Type B pancreatic cell (in vitro differentiated cells): ENCODE measurements at regions not wholly inside any gene's neighbourhood (a gene's known extent, or its start where the extent isn't known, plus 50 kb on each side); places are given as distances from the start of the nearest gene placed in this dataset.

Experiments used
- DNase-seq: peaks from one replicate; pipeline ENCODE4 v3.0.0; 2021; ENCODE audit warnings: mixed read lengths; ENCODE audit not compliant: unreplicated experiment; ENCODE audit errors: extremely low spot score
- H3K27ac Mint-ChIP-seq: 2 replicates; pipeline ENCODE4 v1.8.0; 2021; ENCODE audit warnings: mild to moderate bottlenecking, mixed read lengths
- H3K27me3 Mint-ChIP-seq: 2 replicates; pipeline ENCODE4 v1.8.0; 2021; ENCODE audit warnings: mixed read lengths
- H3K36me3 Mint-ChIP-seq: 2 replicates; pipeline ENCODE4 v1.8.0; 2021; ENCODE audit warnings: mixed read lengths
- H3K4me1 Mint-ChIP-seq: one replicate; pipeline ENCODE4 v1.8.0; 2021; ENCODE audit warnings: mixed read lengths; ENCODE audit not compliant: unreplicated experiment
- H3K4me3 Mint-ChIP-seq: 2 replicates; pipeline ENCODE4 v1.8.0; 2021; ENCODE audit warnings: mild to moderate bottlenecking, mixed read lengths
- H3K9me3 Mint-ChIP-seq: 2 replicates; pipeline ENCODE4 v1.8.0; 2021; ENCODE audit warnings: mixed read lengths
- TF ChIP-seq, protein P1 (sequence below): fragments of 200-600 bp; sonication (generic); conservative IDR thresholded peaks from 2 replicates; pipeline ENCODE4 v1.5.0; 2021; ENCODE audit warnings: antibody characterized with exemption, mild to moderate bottlenecking

DNA sequence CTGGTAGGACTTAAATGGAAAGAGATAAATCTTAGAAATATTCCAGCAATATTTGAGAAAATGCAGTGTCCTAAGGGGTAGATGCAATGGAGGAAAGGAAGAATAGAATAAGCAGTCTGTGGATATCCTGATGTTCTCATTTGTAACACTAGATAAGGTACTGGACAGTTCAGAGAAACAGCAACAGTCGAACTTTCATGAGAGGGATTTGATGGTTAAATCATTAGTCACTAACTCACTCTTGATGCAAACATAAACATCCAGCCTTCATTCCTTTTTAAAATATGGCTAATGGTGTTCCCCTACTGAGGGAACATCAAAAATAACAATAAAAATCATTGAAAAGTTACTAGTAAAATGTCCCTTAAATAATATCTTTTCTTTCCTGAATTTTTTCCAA, 211.4 kb upstream of the SLC39A10 start:
- H3K4me1 Mint-ChIP-seq: peaks cover 4% of the 10 kb centered on the region
- H3K4me3 Mint-ChIP-seq: no peak overlapping the region
- TF ChIP-seq, protein P1, sequence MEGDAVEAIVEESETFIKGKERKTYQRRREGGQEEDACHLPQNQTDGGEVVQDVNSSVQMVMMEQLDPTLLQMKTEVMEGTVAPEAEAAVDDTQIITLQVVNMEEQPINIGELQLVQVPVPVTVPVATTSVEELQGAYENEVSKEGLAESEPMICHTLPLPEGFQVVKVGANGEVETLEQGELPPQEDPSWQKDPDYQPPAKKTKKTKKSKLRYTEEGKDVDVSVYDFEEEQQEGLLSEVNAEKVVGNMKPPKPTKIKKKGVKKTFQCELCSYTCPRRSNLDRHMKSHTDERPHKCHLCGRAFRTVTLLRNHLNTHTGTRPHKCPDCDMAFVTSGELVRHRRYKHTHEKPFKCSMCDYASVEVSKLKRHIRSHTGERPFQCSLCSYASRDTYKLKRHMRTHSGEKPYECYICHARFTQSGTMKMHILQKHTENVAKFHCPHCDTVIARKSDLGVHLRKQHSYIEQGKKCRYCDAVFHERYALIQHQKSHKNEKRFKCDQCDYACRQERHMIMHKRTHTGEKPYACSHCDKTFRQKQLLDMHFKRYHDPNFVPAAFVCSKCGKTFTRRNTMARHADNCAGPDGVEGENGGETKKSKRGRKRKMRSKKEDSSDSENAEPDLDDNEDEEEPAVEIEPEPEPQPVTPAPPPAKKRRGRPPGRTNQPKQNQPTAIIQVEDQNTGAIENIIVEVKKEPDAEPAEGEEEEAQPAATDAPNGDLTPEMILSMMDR: no peak
- H3K27ac Mint-ChIP-seq: no peak overlapping the region
- DNase-seq: no peak
- H3K9me3 Mint-ChIP-seq: peaks cover 7% of the 10 kb centered on the region
- H3K27me3 Mint-ChIP-seq: no peaks in the 10 kb centered on the region
- H3K36me3 Mint-ChIP-seq: no peaks in the 10 kb centered on the region

GRCh38 chr2:195443926-195444325, 213.1 kb upstream of the SLC39A10 start:
- DNase-seq: no peak
- H3K9me3 Mint-ChIP-seq: peaks cover 7% of the 10 kb centered on the region
- H3K4me3 Mint-ChIP-seq: no peak overlapping the region
- no peaks in the 10 kb centered on the region for H3K27me3 Mint-ChIP-seq
- H3K27ac Mint-ChIP-seq: no peak overlapping the region
- no peaks in the 10 kb centered on the region for H3K4me1 Mint-ChIP-seq
- no peaks in the 10 kb centered on the region for H3K36me3 Mint-ChIP-seq
- TF ChIP-seq, protein P1: no peak

GRCh38 chr2:195442458-195443175, 214.4 kb upstream of the SLC39A10 start:
- TF ChIP-seq, protein P1: no peak
- H3K4me3 Mint-ChIP-seq: no peak overlapping the region
- no peak for DNase-seq
- no peaks in the 10 kb centered on the region for H3K27me3 Mint-ChIP-seq
- H3K4me1 Mint-ChIP-seq: no peaks in the 10 kb centered on the region
- peaks cover 7% of the 10 kb centered on the region for H3K9me3 Mint-ChIP-seq
- H3K36me3 Mint-ChIP-seq: no peaks in the 10 kb centered on the region
- no peak overlapping the region for H3K27ac Mint-ChIP-seq

GRCh38 chr2:195438692-195439091, 218.3 kb upstream of the SLC39A10 start:
- Mint-ChIP-seq H3K9me3 (peaks cover 7% of the 10 kb centered on the region), H3K4me1 (no peaks in the 10 kb centered on the region), H3K36me3 (no peaks in the 10 kb centered on the region), H3K27me3 (no peaks in the 10 kb centered on the region), H3K4me3 (no peak overlapping the region), H3K27ac (no peak overlapping the region)
- TF ChIP-seq, protein P1: no peak
- DNase-seq: no peak

- Mint-ChIP-seq H3K27ac (no peak overlapping the region), H3K36me3 (no peaks in the 10 kb centered on the region), H3K4me1 (no peaks in the 10 kb centered on the region), H3K9me3 (peaks cover 4% of the 10 kb centered on the region), H3K4me3 (no peak overlapping the region), H3K27me3 (no peaks in the 10 kb centered on the region)
- DNase-seq: no peak
- TF ChIP-seq, protein P1: no peak
These were observed 219.5 kb upstream of the SLC39A10 start for GRCh38 chr2:195437521-195437920.
